Testis (tissue), 2 donors: ENCODE measurements at regions not wholly inside any gene's neighbourhood (a gene's known extent, or its start where the extent isn't known, plus 50 kb on each side); places are given as distances from the start of the nearest gene placed in this dataset.

Experiments
- CTCF ChIP-seq, 3 experiments: fragments of 450-650 bp in 2 of 3; fragments of 200-600 bp in 1 of 3; sonication (generic) in 1 of 3; IDR thresholded peaks; one replicate each; pipeline ENCODE4 v1.5.1; 2016 to 2019; ENCODE audit warnings: antibody characterized with exemption in 3 of 3, mild to moderate bottlenecking in 2 of 3, moderate library complexity in 1 of 3
- POLR2A ChIP-seq: fragments of 450-650 bp; IDR thresholded peaks from one replicate; pipeline ENCODE4 v1.6.1; 2017; ENCODE audit warnings: antibody characterized with exemption, mild to moderate bottlenecking, moderate library complexity

GRCh38 chr3:70716832-70717231 lies 404.4 kb upstream of the MDFIC2 start:
- peak in 1 of 3 experiments; percentile 24 for TF ChIP-seq CTCF (IDR thresholded peaks at IDR 0.05)
- TF ChIP-seq POLR2A: no peak
